H54 (cell line): ENCODE measurements at regions not wholly inside any gene's neighbourhood (a gene's known extent, or its start where the extent isn't known, plus 50 kb on each side); places are given as distances from the start of the nearest gene placed in this dataset.

Experiments used
- DNase-seq: peaks from one replicate; pipeline ENCODE4 v3.0.0; 2011; ENCODE audit warnings: low spot score, mixed read lengths; ENCODE audit not compliant: insufficient read length
- FAIRE-seq: peaks from 3 replicates; lab custom pipeline; 2011; peaks lifted over from hg19 to GRCh38; lab: Jason Lieb, UNC
- POLR2A ChIP-seq: IDR thresholded peaks from 2 replicates; pipeline ENCODE4 v1.6.1; 2011; ENCODE audit warnings: low read depth, mild to moderate bottlenecking, low read length

DNA sequence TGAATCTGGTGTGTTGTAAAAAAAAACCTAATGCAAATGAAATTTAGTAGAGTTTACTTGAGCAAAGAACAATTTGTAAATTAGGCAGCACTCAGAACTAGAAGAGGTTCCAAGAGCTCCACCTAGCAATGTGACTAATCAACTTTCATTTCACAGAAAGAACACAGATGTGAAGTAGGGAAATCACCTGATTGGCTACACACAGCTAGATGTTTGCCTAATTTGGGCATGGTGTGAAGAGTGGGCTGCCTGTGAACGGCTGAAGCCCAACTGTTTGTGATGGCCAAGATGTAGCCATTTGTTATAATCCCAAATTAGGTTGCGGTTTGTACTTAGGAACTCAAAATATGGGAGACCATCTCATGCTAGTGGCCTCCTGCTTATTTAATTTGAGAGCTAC is 724.4 kb upstream of the SLITRK5 start:
- FAIRE-seq (peak; percentile 95), DNase-seq (no peak)
- no peak for TF ChIP-seq POLR2A

DNA sequence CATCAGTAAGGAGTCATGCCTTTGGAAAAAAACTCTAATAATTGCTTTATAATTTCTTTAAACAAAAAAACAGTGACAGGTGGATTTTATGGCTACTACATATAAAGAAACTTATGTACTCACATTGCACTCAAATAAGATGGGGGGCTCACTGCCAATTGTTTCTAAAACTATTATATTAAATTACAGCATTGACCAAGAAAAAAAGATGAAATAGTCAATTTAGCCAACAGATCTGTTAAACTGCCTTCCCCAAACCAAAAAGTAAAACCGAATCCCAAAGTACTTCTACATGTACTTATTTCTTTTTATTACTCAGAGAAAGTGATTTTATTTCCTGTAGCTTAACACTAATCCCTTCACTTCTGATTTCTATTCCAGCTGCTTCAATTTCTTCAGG is 716.8 kb upstream of the SLITRK5 start:
- no peak for TF ChIP-seq POLR2A
- no peak for FAIRE-seq
- DNase-seq = no peak

DNA sequence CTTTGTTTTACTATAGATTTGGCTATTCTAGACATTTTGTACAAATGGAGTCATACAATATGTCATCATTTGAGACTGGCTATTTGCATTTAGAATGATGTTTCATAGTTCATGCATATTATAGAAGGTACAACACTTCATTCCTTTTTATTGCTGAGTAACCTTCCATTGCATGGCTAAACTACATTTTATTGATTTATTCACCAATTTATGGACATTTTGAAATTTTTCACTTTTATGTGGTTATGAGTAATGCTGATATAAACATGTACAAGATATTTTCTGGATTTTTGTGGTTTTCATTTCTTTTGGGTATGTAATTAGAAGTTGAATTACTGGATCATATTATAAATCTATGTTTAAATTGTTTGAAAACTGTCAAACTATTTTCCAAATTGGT is 710.3 kb upstream of the SLITRK5 start:
- FAIRE-seq (peak; percentile 92), DNase-seq (no peak)
- TF ChIP-seq POLR2A = no peak

DNA sequence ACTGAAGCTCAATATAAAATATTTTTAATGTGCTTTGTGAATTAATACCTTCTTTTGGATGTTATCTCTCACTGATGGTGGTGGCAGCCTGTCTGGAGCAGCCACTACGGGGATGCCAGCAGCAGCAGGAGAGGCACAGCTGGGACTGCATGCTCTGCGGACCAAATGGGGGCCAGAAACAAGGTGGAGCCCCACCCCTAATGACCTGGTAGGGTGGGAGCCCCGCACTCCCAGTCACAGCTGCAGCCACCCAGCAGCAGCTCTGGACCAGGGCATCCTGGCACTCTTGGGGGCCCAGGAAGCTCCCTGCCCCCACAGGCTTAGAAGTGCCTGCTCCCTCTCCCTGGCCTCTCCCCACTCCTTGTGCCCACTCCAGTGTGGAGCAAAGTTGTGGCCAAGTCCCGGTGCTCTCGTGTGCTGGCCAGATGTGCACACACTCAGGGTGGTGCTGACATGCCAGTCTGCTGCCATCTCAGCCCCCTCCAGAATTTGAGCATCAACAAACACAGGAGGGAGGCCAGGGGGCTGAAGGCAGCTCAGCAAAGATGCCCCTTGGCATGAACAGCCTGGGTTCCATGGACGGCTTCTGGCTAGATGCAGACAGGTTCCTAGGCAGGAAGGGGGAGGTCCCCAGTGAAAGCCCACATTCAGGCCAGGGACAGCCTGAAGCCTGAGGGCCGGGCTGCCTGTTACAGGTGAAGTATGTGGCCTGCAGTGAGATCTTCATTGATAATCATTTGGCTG is 696.7 kb upstream of the SLITRK5 start:
- FAIRE-seq (no peak), DNase-seq (no peak)
- no peak for TF ChIP-seq POLR2A

DNA sequence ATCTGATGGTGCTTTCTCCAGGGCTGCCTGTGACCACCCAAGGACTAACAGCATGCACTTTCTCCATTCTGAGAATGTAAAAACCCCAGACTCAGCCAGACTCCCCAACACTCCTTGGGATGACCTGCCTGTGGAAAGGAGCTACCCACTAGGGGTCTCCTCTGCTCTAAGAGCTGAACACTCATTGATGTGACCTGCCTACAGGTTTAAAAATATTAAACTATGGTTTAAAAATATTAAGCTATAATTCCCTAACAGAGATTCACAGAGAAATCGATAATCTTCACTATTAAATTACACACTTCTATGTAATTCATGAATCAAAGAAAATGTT is 696.2 kb upstream of the SLITRK5 start:
- FAIRE-seq (no peak), DNase-seq (no peak)
- no peak for TF ChIP-seq POLR2A

DNA sequence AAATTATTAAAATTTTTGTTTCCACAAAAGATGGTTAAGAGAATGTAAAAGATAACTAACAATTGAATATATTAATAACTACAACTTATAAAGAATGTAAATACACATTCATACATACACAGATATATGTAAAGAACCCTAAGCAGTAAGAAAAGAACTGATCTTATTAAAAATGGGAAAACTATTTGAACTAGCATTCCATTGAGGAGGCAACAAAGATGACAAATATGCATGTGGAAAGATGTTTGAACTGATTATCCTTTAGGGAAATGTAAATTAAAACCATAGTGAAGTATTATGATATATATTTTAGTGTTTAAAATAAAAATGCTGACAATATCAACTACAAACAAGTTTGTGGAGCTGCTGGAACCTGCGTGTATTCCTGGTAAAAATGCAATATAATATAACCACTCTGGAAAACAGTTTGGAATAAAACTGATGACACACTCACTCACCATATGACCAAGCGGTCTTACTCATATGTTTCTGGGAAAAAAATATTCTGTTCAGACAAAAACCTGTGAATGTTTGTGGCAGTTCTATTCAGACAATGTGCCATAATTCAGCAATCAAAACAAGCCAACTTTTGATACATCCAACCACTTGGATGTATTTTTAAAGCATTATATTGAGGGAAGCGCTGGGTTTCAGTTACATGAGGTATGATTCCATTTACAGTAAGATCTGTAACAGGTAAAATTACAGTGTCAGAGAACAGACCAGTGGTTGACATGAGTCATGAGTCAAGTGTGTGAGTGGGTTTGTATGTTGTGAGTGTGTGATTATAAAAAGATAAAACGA is 694.4 kb upstream of the SLITRK5 start:
- peak; percentile 96 for FAIRE-seq

DNA sequence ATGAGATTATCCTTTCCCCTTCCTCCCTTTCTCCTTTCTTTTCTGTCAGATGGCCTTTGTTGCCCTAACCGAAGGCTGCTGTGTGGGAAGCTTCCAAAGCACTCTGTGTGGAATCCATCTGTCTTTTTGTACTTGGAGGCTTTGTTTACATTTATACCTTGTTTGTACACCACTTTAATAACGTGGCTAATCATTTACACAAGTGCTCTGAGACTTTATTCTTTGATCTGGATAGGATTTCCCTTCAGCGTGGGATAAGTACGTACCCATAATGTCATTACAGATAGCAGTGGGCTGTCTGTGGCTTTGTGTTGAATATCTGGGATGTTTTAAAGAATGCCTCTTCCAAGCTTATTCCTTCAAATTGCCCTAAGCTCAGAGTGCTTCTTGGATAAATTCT is 684.7 kb upstream of the SLITRK5 start:
- FAIRE-seq = peak; percentile 75
- no peak for DNase-seq
- no peak for TF ChIP-seq POLR2A

More for the DNA sequence above, 694.4 kb upstream of the SLITRK5 start:
- TF ChIP-seq POLR2A = no peak
- DNase-seq = no peak

DNA sequence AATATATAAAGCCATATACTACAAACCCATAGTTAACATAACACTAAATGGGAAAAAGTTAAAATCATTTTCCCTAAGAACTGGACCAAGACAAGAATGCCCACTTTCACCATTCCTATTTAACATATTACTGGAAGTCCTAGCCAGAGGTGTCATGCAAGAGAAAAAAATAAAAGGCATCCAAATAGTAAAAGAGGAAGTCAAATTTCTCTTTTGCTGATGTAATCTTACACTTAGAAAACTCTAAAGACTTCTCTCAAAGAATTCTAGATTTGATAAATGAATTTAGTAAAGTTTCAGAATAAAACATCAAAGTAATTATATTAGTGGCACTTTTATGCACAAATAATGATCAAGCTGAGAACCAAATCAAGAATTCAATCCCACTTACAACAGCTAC is 678.9 kb upstream of the SLITRK5 start:
- no peak for TF ChIP-seq POLR2A
- DNase-seq (no peak), FAIRE-seq (peak; percentile 48)

DNA sequence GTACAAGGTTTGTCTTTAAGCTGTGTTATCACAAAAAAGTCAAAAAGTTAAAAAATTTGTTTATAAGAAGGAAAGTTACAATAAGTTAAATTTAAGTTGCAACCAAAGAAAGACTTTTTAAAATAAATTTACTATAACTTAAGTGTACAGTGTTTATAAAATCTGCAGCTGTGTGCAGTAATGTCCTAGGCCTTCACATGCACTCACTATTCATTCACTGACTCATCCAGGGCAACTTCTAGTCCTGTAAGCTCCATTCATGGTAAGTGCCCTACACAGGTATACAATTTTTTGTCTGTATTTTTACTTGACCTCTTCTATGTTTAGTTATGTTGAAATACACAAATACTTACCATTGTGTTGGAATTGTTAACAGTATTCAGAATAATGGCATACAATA is 667.9 kb upstream of the SLITRK5 start:
- no peak for DNase-seq
- FAIRE-seq = peak; percentile 75
- no peak for TF ChIP-seq POLR2A

DNA sequence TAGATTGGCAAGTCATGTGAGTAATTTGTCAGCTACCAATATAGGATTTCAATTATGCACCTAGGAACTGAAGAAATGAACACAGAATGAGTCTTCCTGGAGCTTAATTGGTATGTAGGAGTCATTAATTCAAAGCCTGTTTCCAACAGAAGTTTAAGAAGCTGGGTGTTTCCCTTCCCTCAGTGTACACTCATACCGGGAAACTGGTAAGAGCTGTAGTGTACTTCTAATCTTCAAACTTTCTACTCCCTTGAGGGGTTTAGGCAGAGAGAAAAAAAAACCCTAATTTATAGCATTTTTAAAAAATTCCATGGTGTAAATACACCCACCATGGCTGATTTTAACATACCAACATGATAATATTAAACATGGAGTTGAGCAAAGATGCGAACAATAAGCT is 665.7 kb upstream of the SLITRK5 start:
- no peak for TF ChIP-seq POLR2A
- no peak for DNase-seq
- peak; percentile 20 for FAIRE-seq

DNA sequence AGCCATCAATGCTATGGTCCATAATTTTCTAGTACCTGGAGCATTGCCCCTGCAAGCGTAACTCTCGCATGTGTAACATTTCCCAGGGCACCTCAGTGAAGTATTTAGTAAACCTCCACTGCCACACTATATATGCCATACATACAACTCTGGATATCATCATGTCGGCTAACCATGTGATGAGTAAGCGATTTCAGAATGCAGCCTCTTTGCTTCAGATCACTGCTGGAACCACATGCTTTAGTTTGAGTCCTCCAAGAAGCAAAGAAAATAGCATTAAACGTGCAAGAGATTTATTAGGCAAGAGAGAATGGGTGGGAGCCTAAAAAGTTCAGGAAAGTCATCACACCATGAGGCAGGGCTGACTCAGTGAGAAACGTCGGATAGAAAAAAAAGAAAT is 635.6 kb upstream of the SLITRK5 start:
- no peak for FAIRE-seq
- no peak for TF ChIP-seq POLR2A

DNA sequence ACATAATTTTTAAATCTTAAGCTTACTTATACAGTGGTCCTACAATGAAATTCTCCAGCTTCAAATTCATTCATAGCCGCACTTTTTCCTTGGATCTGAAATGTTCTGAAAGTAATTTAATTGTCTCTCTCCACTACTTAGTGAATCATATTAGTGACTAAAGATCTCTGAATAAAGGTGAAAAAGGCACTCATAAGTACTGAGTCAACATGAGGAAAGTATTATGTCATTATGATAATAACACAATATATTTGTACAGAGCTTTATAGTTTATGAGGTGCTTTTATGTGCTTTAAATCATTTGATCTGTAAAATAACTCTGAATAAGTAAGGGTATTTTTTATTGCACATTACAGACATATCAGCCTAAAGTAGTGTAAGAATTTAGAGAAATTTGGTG is 628.2 kb upstream of the SLITRK5 start:
- FAIRE-seq (peak; percentile 76), DNase-seq (no peak)
- TF ChIP-seq POLR2A = no peak

More for the DNA sequence above, 635.6 kb upstream of the SLITRK5 start:
- no peak for DNase-seq

DNA sequence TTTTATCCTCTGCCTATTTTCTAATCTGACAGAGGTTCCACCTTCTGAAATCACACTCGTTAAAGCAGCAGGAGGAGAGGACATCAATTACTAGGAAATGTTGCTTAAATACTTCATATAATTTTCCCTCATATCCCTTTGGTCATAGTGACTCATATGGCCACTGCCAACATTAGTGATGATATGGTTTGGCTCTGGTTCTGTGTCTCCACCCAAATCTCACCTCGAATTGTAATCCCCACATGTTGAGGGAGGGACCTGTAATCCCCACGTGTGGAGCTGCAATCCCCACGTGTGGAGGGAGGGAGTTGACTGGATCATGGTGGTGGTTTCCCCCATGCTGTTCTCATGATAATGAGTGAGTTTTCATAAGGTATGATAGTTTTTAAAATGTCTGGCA is 618.4 kb upstream of the SLITRK5 start:
- DNase-seq (no peak), FAIRE-seq (peak; percentile 98)
- TF ChIP-seq POLR2A = no peak

DNA sequence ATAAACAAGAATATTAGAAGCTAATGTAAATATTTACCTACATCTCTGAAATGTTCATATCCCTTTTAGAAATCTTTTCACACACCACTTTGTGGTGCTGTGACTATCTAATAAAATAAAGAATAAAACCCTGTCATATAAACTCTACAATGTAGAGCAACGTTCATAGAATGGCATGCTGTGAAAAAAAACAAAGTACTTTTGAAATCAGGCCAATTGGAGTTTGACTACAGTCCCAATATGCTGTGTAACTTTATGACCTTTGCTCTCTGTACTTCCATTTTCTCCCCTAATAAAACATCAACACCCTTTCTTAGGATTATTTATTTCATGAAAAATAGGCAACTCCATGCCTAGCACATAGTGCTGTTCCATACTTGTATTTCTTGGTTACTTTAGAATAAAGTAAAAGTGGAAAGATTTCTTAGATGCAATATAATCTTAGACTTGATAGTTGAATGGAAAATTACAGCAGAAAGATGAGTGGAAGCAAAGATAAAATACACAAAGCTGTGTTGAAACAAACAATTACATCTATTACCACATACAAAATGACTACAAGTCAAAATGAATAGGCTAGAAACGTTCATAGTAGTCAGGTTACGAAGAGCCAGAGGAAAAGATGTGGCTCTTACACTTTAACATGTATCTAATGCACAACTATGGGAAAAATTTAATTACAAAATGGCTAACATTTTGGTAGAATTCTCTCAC is 613.2 kb upstream of the SLITRK5 start:
- no peak for DNase-seq
- FAIRE-seq = peak; percentile 65
- TF ChIP-seq POLR2A = no peak
